ENCODE measurements at regions not wholly inside any gene's neighbourhood (a gene's known extent, or its start where the extent isn't known, plus 50 kb on each side); places are given as distances from the start of the nearest gene placed in this dataset.

- TF ChIP-seq CTCF (IDR thresholded peaks at IDR 0.05; ENCODE audit: insufficient read depth, low read length, poor library complexity, severe bottlenecking) (no peak), EZH2phosphoT487 (conservative IDR thresholded peaks at IDR 0.05; ENCODE audit: low read length) (no peak)
Measured at GRCh38 chr2:22753476-22753875, 631.5 kb upstream of the KLHL29 start.
